DOHH2 (cell line): ENCODE measurements at regions not wholly inside any gene's neighbourhood (a gene's known extent, or its start where the extent isn't known, plus 50 kb on each side); places are given as distances from the start of the nearest gene placed in this dataset.

Experiments used
- H3F3A ChIP-seq: fragments of 200-600 bp; sonication (generic), shearing (Covaris generic); 2 replicates; pipeline ENCODE4 v1.6.0; 2016; ENCODE audit warnings: antibody characterized with exemption, mild to moderate bottlenecking; ENCODE audit not compliant: control insufficient read depth, insufficient read depth
- H3K27ac ChIP-seq: fragments of 200-600 bp; sonication (generic); 2 replicates; pipeline ENCODE4 v1.5.1; 2014; ENCODE audit warnings: low read depth, mild to moderate bottlenecking, low read length, moderate library complexity
- H3K27me3 ChIP-seq: fragments of 200-600 bp; sonication (generic); 2 replicates; pipeline ENCODE4 v1.6.1; 2014; ENCODE audit warnings: mild to moderate bottlenecking, low read length, mixed read lengths; ENCODE audit not compliant: control insufficient read depth
- H3K36me3 ChIP-seq: fragments of 200-600 bp; sonication (generic); 2 replicates; pipeline ENCODE4 v1.6.1; 2014; ENCODE audit warnings: mild to moderate bottlenecking, low read length, moderate library complexity, mixed read lengths; ENCODE audit not compliant: control insufficient read depth
- H3K4me1 ChIP-seq: fragments of 200-600 bp; sonication (generic); 2 replicates; pipeline ENCODE4 v1.6.1; 2014; ENCODE audit warnings: mild to moderate bottlenecking, low read length, mixed read lengths; ENCODE audit not compliant: control insufficient read depth
- H3K4me2 ChIP-seq: fragments of 200-600 bp; sonication (generic); 2 replicates; pipeline ENCODE4 v1.6.0; 2014; ENCODE audit warnings: mild to moderate bottlenecking, low read length, moderate library complexity
- H3K4me3 ChIP-seq: fragments of 200-600 bp; sonication (generic); 2 replicates; pipeline ENCODE4 v1.5.1; 2014; ENCODE audit warnings: mild to moderate bottlenecking, low read length, mixed read lengths
- H3K79me2 ChIP-seq: fragments of 200-600 bp; sonication (generic); 2 replicates; pipeline ENCODE4 v1.6.1; 2014; ENCODE audit warnings: mild to moderate bottlenecking, low read length, mixed read lengths; ENCODE audit not compliant: control insufficient read depth
- H3K9me2 ChIP-seq: fragments of 200-600 bp; sonication (generic); replicated peaks from 2 replicates; pipeline ENCODE4 v1.6.1; 2014; ENCODE audit warnings: mild to moderate bottlenecking, low read length, mixed read lengths; ENCODE audit not compliant: control insufficient read depth
- H3K9me3 ChIP-seq: fragments of 200-600 bp; sonication (generic); 2 replicates; pipeline ENCODE4 v1.6.1; 2014; ENCODE audit warnings: antibody characterized with exemption, low read length, mixed read lengths; ENCODE audit not compliant: control insufficient read depth, insufficient read depth
- H4K20me1 ChIP-seq: fragments of 200-600 bp; sonication (generic); 2 replicates; pipeline ENCODE4 v1.6.0; 2014; ENCODE audit warnings: low read depth, mild to moderate bottlenecking, antibody characterized with exemption, low read length, moderate library complexity; ENCODE audit not compliant: control insufficient read depth, insufficient read depth
- CTCF ChIP-seq: fragments of 200-600 bp; sonication (generic); IDR thresholded peaks from one replicate; pipeline ENCODE4 v1.5.1; 2014; ENCODE audit warnings: antibody characterized with exemption, mild to moderate bottlenecking, low read depth, low read length; ENCODE audit not compliant: poor library complexity, severe bottlenecking
- EZH2phosphoT487 ChIP-seq: fragments of 200-600 bp; sonication (generic); IDR thresholded peaks from 2 replicates; pipeline ENCODE4 v1.6.1; 2017; ENCODE audit warnings: borderline replicate concordance, mild to moderate bottlenecking, antibody characterized with exemption, low read length, moderate library complexity, mixed read lengths

- H3K79me2 ChIP-seq: no peaks in the 10 kb centered on the region
- no peaks in the 10 kb centered on the region for H3K9me2 ChIP-seq
- H3K27me3 ChIP-seq: no peaks in the 10 kb centered on the region
- no peaks in the 10 kb centered on the region for H3K4me1 ChIP-seq
- no peaks in the 10 kb centered on the region for H3K36me3 ChIP-seq
- H3K27ac ChIP-seq: no peak overlapping the region
- no peaks in the 10 kb centered on the region for H3K9me3 ChIP-seq
- no peaks in the 10 kb centered on the region for H4K20me1 ChIP-seq
- no peak for TF ChIP-seq CTCF
- TF ChIP-seq EZH2phosphoT487: no peak
- H3K4me3 ChIP-seq: no peak overlapping the region
- no peaks in the 10 kb centered on the region for H3F3A ChIP-seq
- H3K4me2 ChIP-seq: no peak overlapping the region
These were observed 269.4 kb upstream of the ELAC2 start for GRCh38 chr17:13287226-13287625.

- no peaks in the 10 kb centered on the region for H3K9me3 ChIP-seq
- no peaks in the 10 kb centered on the region for H3F3A ChIP-seq
- no peaks in the 10 kb centered on the region for H3K36me3 ChIP-seq
- no peaks in the 10 kb centered on the region for H3K79me2 ChIP-seq
- no peak overlapping the region for H3K27ac ChIP-seq
- no peaks in the 10 kb centered on the region for H3K4me1 ChIP-seq
- H3K4me3 ChIP-seq: no peak overlapping the region
- H3K9me2 ChIP-seq: no peaks in the 10 kb centered on the region
- H3K4me2 ChIP-seq: no peak overlapping the region
- H4K20me1 ChIP-seq: no peaks in the 10 kb centered on the region
- H3K27me3 ChIP-seq: no peaks in the 10 kb centered on the region
- TF ChIP-seq CTCF (no peak), EZH2phosphoT487 (no peak)
These were observed 265.8 kb upstream of the ELAC2 start for GRCh38 chr17:13283606-13284005.

- Histone ChIP-seq H3F3A (no peaks in the 10 kb centered on the region), H3K79me2 (no peaks in the 10 kb centered on the region), H3K4me3 (no peak overlapping the region), H3K4me1 (no peaks in the 10 kb centered on the region), H3K9me3 (no peaks in the 10 kb centered on the region), H3K36me3 (no peaks in the 10 kb centered on the region), H3K27me3 (no peaks in the 10 kb centered on the region), H3K4me2 (no peak overlapping the region), H3K27ac (no peak overlapping the region), H3K9me2 (no peaks in the 10 kb centered on the region), H4K20me1 (no peaks in the 10 kb centered on the region)
- TF ChIP-seq EZH2phosphoT487 (no peak), CTCF (no peak)
These were observed 263.8 kb upstream of the ELAC2 start for GRCh38 chr17:13281626-13282025.

GRCh38 chr17:13273806-13274205, 256.0 kb upstream of the ELAC2 start:
- no peaks in the 10 kb centered on the region for H3K4me1 ChIP-seq
- no peak overlapping the region for H3K27ac ChIP-seq
- H3F3A ChIP-seq: no peaks in the 10 kb centered on the region
- no peaks in the 10 kb centered on the region for H3K9me2 ChIP-seq
- H3K4me2 ChIP-seq: no peak overlapping the region
- H3K79me2 ChIP-seq: no peaks in the 10 kb centered on the region
- no peak overlapping the region for H3K4me3 ChIP-seq
- no peaks in the 10 kb centered on the region for H3K9me3 ChIP-seq
- no peaks in the 10 kb centered on the region for H3K27me3 ChIP-seq
- TF ChIP-seq EZH2phosphoT487: no peak
- no peak for TF ChIP-seq CTCF
- H3K36me3 ChIP-seq: no peaks in the 10 kb centered on the region
- H4K20me1 ChIP-seq: no peaks in the 10 kb centered on the region
